Activated T-helper 2 cell treated with anti-CD3 and anti-CD28 coated beads, Interferon-gamma antibody, Interleukin-2, Interleukin-4, amounts not matched to agents 10 μg/mL and 5 μg/mL and 100 μg/mL, durations not matched to agents 14 hours and 24 hours and 36 hours (primary cell): ENCODE measurements at regions not wholly inside any gene's neighbourhood (a gene's known extent, or its start where the extent isn't known, plus 50 kb on each side); places are given as distances from the start of the nearest gene placed in this dataset.
"Not testable (repeated sequence)": the region's sequence is repeated elsewhere in the genome, so short reads cannot be mapped to it uniquely, and the experiment has no call there.

Experiments
- DNase-seq: peaks from one replicate; pipeline ENCODE4 v3.0.0; 2021; ENCODE audit warnings: low spot score
- H3K27ac Mint-ChIP-seq: one replicate; pipeline ENCODE4 v1.8.0; 2021; ENCODE audit warnings: mixed read lengths
- H3K27me3 Mint-ChIP-seq: one replicate; pipeline ENCODE4 v1.8.0; 2021; ENCODE audit warnings: low read depth, mixed read lengths
- H3K36me3 Mint-ChIP-seq: one replicate; pipeline ENCODE4 v1.8.0; 2021; ENCODE audit warnings: low read depth, mixed read lengths
- H3K4me1 Mint-ChIP-seq: one replicate; pipeline ENCODE4 v1.8.0; 2021; ENCODE audit warnings: low read depth, mixed read lengths
- H3K4me3 Mint-ChIP-seq: one replicate; pipeline ENCODE4 v1.8.0; 2021; ENCODE audit warnings: low read depth, mild to moderate bottlenecking, moderate library complexity, mixed read lengths
- H3K9me3 Mint-ChIP-seq: one replicate; pipeline ENCODE4 v1.8.0; 2021; ENCODE audit warnings: mixed read lengths
- intact Hi-C: fragments of 100-400 bp; cut with micrococcal nuclease; formaldehyde crosslinking; loops from one replicate; pipeline ENCODE4 v1.15.1; 2023

DNA sequence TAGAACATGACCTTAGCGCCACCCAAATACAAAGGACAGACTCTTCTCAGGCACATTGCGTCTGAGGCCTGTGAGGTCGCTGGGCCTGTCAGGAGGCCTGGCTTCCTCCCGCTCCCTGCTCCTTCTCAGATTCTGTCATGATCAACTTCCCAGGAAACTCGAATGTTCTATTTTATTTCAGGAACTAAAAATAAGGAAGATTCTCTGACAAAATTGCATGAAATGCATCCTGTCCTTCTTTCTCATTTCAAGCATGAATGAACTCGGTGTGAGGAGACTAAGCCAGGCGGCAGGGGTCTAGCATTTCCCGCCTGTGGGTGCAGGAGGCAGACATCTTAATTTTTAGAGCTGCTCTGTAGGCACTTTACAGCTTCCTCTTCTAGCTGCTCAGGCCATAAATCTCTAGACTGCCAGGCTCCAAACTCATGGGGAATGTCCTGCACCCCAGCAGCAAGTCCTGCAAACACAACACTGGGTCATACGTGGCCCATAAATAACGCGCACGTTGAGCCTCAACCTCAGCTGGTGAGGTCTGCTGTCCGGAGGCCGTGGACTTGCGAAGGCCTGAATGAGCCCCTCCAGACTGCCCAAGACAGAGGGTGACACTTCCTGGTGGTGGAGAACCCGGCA, 109.7 kb upstream of the ZNF236 start:
- Mint-ChIP-seq H3K36me3 (no peaks in the 10 kb centered on the region), H3K4me3 (no peak overlapping the region), H3K4me1 (peaks cover 13% of the 10 kb centered on the region), H3K9me3 (no peaks in the 10 kb centered on the region), H3K27me3 (peaks cover 1% of the 10 kb centered on the region), H3K27ac (no peak overlapping the region)
- DNase-seq: no peak
- intact Hi-C loops: no loop called here

DNA sequence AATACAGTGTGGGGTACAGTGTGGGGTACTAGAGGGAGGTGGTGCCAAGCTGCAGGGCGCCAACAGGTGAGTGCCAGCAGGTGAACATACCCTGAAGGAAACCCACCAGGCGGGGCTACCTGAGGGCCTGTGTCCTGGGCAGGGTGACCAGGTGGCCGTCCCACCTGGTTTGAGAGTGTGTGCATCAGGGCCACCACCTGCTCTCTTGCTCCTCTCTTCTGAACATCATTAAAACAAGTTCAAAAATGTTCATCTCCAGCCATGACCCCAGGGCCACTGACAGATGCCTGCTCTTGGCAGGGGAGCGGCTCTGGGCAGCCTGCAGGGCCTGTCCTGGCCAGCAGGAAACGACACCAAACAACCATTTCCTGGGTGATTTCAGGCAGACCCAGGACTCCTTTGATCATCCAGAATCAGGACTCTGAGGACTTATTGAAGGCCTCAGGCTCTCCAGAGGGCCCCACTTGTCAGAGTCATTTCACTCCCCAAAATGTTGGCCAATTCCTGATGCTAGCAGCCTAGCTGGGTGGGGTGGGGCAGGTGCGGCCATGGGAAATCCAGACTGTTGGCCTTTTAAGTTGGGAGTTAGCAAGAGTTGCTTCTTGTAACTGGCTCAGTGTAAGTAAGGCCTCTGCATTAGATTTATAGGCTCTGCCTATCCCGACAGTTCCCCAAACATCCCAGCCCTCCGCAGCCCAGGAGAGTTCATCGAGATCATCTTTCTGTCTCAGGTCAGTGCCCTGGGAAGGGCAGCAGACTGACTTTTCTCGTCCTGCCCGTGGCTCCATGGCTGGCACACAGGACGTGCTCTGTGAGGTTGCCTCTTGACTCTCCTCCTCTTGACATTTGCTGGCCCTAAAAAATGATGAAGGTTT, 111.5 kb upstream of the ZNF236 start:
- Mint-ChIP-seq H3K9me3 (no peaks in the 10 kb centered on the region), H3K4me1 (peaks cover 13% of the 10 kb centered on the region), H3K36me3 (no peaks in the 10 kb centered on the region), H3K27me3 (peaks cover 7% of the 10 kb centered on the region), H3K4me3 (no peak overlapping the region), H3K27ac (no peak overlapping the region)
- intact Hi-C loops: loop anchor here (1.0 kb wide), 1 partner anchor 312 kb away; no protein-coding TSS in a partner anchor
- DNase-seq: no peak

DNA sequence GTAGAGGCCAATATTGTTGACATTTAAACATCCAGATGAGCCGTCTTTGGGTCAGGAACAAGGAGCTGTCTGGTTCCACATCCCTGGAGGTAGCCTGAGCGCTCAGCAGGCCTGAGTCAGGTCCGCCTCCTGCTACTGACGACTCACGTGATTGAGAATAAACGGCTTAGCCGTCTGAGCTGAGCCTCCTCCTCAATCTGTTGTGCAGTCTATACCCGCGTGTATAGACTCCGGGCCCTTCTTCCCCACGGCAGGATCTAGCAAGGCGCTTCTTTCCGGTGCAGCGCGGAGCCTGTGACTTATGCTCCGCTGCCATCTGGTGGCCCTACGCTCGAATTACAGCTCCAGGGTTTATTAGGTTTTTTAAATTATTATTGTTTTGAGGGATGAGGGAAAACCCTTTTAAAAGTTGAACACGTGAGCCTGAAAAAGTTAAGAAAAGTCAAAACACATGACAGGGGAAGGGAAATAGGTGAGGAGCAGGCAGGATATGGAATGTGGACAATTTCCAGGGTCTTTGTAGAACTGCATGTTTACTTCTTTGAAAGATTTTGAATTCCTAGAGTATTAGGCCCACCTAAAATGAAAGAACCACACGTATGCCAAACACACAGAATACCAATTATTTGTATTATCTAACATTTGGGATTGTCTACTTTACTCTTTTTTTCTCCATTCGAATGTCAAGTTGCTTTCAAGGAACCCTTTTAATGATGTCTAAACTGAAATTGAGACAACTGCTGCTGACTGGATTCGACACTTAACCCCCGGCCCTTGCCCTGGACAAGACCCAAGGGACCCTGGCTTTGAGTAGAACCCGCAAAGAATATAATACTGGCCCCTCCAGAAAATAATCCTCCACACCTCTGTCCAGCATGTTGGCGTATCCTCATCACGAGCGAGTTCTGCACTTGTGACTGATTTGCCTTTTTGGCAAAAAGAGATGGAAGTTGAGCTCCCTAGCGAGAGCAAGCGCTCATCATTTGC, 112.4 kb upstream of the ZNF236 start:
- Mint-ChIP-seq H3K27ac (no peak overlapping the region), H3K4me3 (no peak overlapping the region), H3K9me3 (no peaks in the 10 kb centered on the region), H3K4me1 (peaks cover 13% of the 10 kb centered on the region), H3K36me3 (no peaks in the 10 kb centered on the region), H3K27me3 (peaks cover 15% of the 10 kb centered on the region)
- intact Hi-C loops: loop anchor here (1.0 kb wide), 1 partner anchor 311 kb away; no protein-coding TSS in a partner anchor
- DNase-seq: peak; percentile 58

DNA sequence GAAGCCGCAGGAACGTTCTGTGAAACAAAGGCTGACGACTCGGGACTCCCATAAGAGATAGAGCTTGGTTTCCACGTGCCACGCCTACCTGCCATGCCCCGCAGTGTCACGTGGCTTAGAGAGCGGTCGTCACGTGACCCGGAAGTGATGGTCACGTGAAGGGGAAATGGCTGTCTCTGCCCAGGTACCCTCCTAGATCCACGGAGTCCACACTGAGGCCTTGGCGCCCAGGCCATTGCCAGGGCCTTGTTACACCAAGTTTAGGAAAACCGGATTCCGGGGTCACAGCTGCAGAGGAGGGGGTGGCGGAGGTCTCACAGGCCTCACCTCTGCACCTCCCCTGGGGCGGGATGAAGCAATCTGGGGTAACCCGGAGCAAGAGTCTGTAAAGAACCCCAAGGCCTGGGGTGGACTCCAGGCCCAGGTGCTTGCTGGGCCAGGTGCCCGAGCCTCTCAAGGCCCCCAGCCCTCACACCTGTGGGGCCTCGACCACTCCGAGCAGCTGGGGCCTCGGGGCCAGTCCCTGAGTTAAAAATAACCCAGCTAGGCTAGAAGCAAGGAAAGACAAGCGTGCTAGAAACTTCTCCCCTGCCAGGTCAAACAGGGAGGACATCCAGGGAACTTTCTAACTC, 113.5 kb upstream of the ZNF236 start:
- H3K9me3 Mint-ChIP-seq: no peaks in the 10 kb centered on the region
- no peaks in the 10 kb centered on the region for H3K36me3 Mint-ChIP-seq
- no peak for DNase-seq
- no peak overlapping the region for H3K27ac Mint-ChIP-seq
- H3K4me1 Mint-ChIP-seq: peaks cover 13% of the 10 kb centered on the region
- H3K4me3 Mint-ChIP-seq: no peak overlapping the region
- H3K27me3 Mint-ChIP-seq: peaks cover 19% of the 10 kb centered on the region
- intact Hi-C loops: no loop called here

DNA sequence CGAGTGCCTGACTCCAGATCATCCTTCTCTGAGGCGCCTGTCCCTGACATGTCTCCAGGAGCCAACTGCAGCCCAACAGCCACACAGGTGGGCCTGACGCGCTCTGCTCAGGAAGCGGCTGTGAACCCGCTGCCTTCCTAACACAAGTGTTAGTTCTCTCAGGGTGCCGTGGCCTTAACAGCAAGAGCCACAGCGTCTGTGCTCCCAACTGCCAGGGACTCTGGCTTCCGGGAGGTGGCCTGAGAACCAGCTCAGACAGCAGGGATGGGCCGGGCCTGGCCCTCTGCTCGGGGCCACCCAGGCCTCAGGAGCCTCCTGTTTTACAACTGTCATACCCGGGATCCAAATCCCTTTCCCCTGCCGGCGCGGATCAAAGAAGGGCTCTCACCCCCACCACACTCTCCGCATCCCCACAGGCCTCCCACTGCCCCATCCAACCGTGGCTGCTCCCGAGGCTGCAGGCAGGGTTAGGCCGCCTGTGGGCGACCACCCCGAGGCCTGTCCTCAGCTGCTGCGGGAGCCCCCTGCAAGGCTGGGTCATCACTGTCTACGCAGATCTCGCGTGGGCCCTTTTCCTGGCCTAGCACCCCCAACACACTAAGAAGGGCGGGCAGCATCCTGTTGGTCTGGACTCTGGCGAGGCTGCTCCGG, 114.2 kb upstream of the ZNF236 start:
- H3K4me1 Mint-ChIP-seq: peaks cover 13% of the 10 kb centered on the region
- DNase-seq: no peak
- intact Hi-C loops: no loop called here
- no peak overlapping the region for H3K4me3 Mint-ChIP-seq
- no peak overlapping the region for H3K27ac Mint-ChIP-seq
- H3K9me3 Mint-ChIP-seq: no peaks in the 10 kb centered on the region
- H3K27me3 Mint-ChIP-seq: peaks cover 22% of the 10 kb centered on the region
- no peaks in the 10 kb centered on the region for H3K36me3 Mint-ChIP-seq

DNA sequence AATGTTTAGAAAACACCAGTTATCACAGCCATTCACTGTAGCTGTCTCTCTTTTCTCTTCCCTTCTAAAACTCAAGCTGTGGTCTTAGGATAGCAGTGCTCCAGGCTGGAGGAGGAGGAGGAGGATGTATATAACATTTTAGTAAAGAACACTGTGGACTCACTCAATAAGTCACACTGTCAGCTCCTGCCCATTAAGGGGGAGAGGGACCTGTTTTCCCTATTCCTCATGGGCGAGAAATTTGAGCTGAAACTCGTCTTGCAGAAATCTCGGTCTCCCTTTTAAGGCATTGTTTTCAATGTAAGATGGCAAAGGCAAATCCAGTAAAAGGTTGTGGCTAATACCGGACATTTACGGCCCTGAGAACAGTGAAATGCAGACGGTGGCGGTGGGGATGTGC, 114.8 kb upstream of the ZNF236 start:
- Mint-ChIP-seq H3K27ac (no peak overlapping the region), H3K9me3 (no peaks in the 10 kb centered on the region), H3K36me3 (no peaks in the 10 kb centered on the region), H3K27me3 (peaks cover 27% of the 10 kb centered on the region), H3K4me3 (no peak overlapping the region), H3K4me1 (peaks cover 13% of the 10 kb centered on the region)
- intact Hi-C loops: no loop called here
- DNase-seq: no peak

DNA sequence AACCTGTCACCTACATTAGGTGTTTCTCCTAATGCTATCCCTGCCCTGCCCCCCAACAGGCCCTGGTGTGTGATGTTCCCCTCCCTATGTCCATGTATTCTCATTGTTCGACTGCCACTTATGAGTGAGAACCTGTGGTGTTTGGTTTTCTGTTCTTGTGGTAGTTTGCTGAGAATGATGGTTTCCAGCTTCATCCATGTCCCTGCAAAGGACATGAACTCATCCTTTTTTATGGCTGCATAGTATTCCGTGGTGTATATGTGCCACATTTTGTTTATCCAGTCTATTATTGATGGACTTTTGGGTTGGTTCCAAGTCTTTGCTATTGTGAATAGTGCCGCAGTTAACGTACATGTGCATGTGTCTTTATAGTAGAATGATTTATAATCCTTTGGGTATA, 117.8 kb upstream of the ZNF236 start:
- H3K4me1 Mint-ChIP-seq, H3K9me3 Mint-ChIP-seq, H3K4me3 Mint-ChIP-seq, H3K36me3 Mint-ChIP-seq, H3K27ac Mint-ChIP-seq, DNase-seq: not testable (repeated sequence)
- intact Hi-C loops: loop anchor here (5.0 kb wide), 1 partner anchor 33 kb away; no protein-coding TSS in a partner anchor
- H3K27me3 Mint-ChIP-seq: peaks cover 43% of the 10 kb centered on the region

DNA sequence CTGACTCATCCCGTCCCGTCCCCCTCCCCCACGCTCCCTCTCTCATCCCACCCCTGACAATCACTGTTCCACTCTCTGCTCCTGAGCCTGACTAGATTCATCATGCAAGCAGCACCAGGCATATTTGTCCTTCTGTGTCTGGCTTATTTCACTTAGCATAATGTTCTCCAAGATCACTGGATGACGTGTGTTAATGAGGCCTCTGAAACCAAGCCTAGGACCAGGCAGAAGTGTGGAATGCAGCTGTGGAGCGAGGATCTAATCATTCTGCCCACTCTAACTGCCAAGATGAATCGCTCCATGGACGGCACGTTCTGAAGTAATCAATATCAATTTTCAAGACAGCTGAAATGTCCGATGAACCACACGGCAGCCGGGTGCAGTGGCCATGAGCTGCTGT, 122.4 kb upstream of the ZNF236 start:
- intact Hi-C loops: loop anchor here (5.0 kb wide), 1 partner anchor 37 kb away; no protein-coding TSS in a partner anchor
- no peak for DNase-seq
- no peaks in the 10 kb centered on the region for H3K9me3 Mint-ChIP-seq
- H3K27ac Mint-ChIP-seq: no peak overlapping the region
- H3K4me3 Mint-ChIP-seq: no peak overlapping the region
- peaks cover 5% of the 10 kb centered on the region for H3K4me1 Mint-ChIP-seq
- H3K27me3 Mint-ChIP-seq: peaks cover 50% of the 10 kb centered on the region
- no peaks in the 10 kb centered on the region for H3K36me3 Mint-ChIP-seq

DNA sequence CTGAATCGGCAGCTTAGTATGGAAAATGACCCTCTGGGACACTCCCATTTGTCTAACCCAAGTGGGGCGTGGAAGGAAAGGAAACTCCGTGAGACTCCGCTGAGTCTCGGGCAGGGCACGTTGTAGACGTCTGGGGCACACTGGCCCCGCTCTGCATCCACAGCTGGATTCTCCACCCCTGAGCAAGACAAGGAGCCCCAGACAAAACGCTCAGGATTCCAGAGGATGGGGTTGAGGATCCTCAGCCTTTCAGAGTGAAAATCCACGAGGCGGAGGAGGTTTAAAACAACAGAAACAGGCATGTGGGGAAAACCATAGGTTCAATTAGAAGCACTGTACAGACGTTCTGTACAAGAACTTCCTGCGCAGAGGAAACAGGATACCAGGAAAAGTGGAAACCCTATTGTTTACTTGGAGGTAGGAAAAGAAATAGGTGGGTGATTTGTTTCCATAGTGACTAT, 124.9 kb upstream of the ZNF236 start:
- H3K4me3 Mint-ChIP-seq: no peak overlapping the region
- H3K27me3 Mint-ChIP-seq: peaks cover 42% of the 10 kb centered on the region
- no peaks in the 10 kb centered on the region for H3K36me3 Mint-ChIP-seq
- intact Hi-C loops: no loop called here
- peaks cover 5% of the 10 kb centered on the region for H3K4me1 Mint-ChIP-seq
- no peak for DNase-seq
- H3K27ac Mint-ChIP-seq: no peak overlapping the region
- no peaks in the 10 kb centered on the region for H3K9me3 Mint-ChIP-seq

DNA sequence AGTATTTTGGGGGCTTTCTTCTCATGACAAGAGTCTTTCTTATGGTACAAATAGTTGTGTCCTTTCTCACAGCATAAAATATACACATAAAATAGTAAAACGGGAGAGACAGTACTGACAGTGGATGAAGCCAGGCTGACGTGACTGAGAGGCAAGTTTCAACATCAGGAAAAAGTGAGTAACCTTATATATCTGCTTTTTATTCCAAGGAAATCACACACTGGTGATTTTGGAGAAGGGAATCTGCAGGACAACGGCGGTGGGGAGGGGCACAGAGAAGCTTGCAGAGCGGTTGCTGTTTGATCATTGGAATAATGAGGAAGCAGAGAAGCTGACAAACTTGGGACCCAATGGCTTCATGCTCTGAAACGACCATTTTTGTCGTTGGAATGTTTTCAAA, 130.6 kb upstream of the ZNF236 start:
- H3K9me3 Mint-ChIP-seq: no peaks in the 10 kb centered on the region
- intact Hi-C loops: no loop called here
- H3K4me1 Mint-ChIP-seq: peaks cover 12% of the 10 kb centered on the region
- no peak for DNase-seq
- no peaks in the 10 kb centered on the region for H3K36me3 Mint-ChIP-seq
- H3K27me3 Mint-ChIP-seq: peaks cover 27% of the 10 kb centered on the region
- H3K27ac Mint-ChIP-seq: no peak overlapping the region
- H3K4me3 Mint-ChIP-seq: no peak overlapping the region

DNA sequence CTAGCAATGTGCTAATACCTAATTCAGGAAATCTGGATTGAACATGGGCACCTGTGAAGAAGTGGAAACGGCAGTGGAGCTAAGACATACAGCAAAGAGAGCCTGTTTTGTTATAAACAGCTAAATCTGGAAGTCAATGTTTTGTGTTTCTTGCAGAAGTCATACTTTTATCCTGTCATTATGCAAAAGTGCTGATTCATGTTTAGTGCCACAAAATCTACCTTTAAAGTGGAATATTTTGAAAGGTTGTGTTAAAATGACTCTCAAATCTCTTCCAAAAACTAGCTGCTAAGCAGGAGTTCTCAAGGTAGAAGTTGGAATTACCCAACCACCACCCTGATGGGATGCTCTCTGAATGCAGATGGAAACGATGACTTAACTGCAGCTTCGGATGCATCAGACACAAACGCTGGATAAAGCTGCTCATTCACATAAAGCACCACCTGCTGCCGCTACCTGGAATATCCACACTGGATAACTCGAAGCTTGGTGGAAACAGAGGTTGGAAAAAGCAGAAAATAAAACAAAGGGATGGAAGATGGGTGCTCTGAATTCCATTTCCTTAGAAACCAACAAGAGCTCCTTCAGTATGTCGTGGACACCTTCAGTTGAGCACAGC, 132.6 kb upstream of the ZNF236 start:
- DNase-seq: no peak
- H3K9me3 Mint-ChIP-seq: no peaks in the 10 kb centered on the region
- peaks cover 15% of the 10 kb centered on the region for H3K4me1 Mint-ChIP-seq
- peaks cover 25% of the 10 kb centered on the region for H3K27me3 Mint-ChIP-seq
- intact Hi-C loops: no loop called here
- H3K36me3 Mint-ChIP-seq: no peaks in the 10 kb centered on the region
- H3K4me3 Mint-ChIP-seq: no peak overlapping the region
- no peak overlapping the region for H3K27ac Mint-ChIP-seq
